HepG2 (cell line): ENCODE measurements at regions not wholly inside any gene's neighbourhood (a gene's known extent, or its start where the extent isn't known, plus 50 kb on each side); places are given as distances from the start of the nearest gene placed in this dataset.
A peak's percentile ranks its signal among the peaks of the same experiment; 100 is the strongest.

ENCODE experiments used
- ATAC-seq: fragments of 200-7000 bp; cut with Tn5 transposase; 3 replicates; pipeline ENCODE4 v1.9.1; 2020; ENCODE audit warnings: mild to moderate bottlenecking, moderate library complexity
- BruUV-seq: library from RNA; stranded (reverse); fragments of 400-500 nt; replicated peaks from 2 replicates; lab custom pipeline; 2021; lab: Mats Ljungman, UMichigan
- CTCF ChIA-PET: fragments of 300-600 bp; formaldehyde crosslinking; extraction: SDS; loops from one replicate; lab custom pipeline; 2021; ENCODE audit warnings: low total read pairs, inconsistent platforms, low intra/inter-chr PET ratio; lab: Yijun Ruan, JAX
- POLR2A ChIA-PET: fragments of 350-600 bp; sonication (Branson Sonifier 250); formaldehyde crosslinking; loops from one replicate; lab custom pipeline; 2020; ENCODE audit warnings: antibody characterized with exemption, inconsistent platforms; lab: Yijun Ruan, JAX
- DNase-seq: peaks from one replicate; pipeline ENCODE4 v3.0.0-alpha.2; 2015; ENCODE audit warnings: low spot score
- FAIRE-seq: peaks from 3 replicates; lab custom pipeline; 2011; peaks lifted over from hg19 to GRCh38; lab: Jason Lieb, UNC
- H2AFZ ChIP-seq: one replicate; pipeline ENCODE4 v1.6.1; 2011; ENCODE audit warnings: low read length, inconsistent platforms
- H3K27ac ChIP-seq: fragments of 300-600 bp; 3 replicates; pipeline ENCODE4 v1.8.0; 2011; ENCODE audit warnings: mixed run types, mild to moderate bottlenecking, mixed read lengths, low read length, inconsistent platforms; ENCODE audit not compliant: insufficient read depth; ENCODE audit errors: extremely low read length
- H3K27me3 ChIP-seq, 2 experiments: fragments of 200-600 bp in 1 of 2; 2 replicates in 1 of 2; 3 replicates in 1 of 2; pipeline versions ENCODE4 v1.6.0 to v1.8.0; 2011; ENCODE audit warnings: low read length in 2 of 2, mild to moderate bottlenecking in 2 of 2, moderate library complexity in 2 of 2, inconsistent platforms in 1 of 2; ENCODE audit not compliant: insufficient read depth in 2 of 2, control insufficient read depth in 1 of 2
- H3K36me3 ChIP-seq, 2 experiments: fragments of 200-600 bp in 1 of 2; replicated peaks in 1 of 2; 2 replicates in 1 of 2; 3 replicates in 1 of 2; pipeline versions ENCODE4 v1.5.1 to v1.8.0; 2011; ENCODE audit warnings: low read length in 2 of 2, inconsistent platforms in 1 of 2; ENCODE audit not compliant: insufficient read depth in 2 of 2, control insufficient read depth in 1 of 2
- H3K4me1 ChIP-seq: 2 replicates; pipeline ENCODE4 v1.5.1; 2012; ENCODE audit warnings: low read length, inconsistent platforms; ENCODE audit not compliant: insufficient read depth
- H3K4me2 ChIP-seq: 2 replicates; pipeline ENCODE4 v1.6.0; 2011; ENCODE audit warnings: low read depth, low read length, inconsistent platforms
- H3K4me3 ChIP-seq, 3 experiments: fragments of 200-600 bp in 1 of 3; sonication (generic), shearing (Covaris generic) in 1 of 3; replicated peaks in 1 of 3; 2 replicates each; pipeline ENCODE4 v1.5.1; 2011 to 2016; ENCODE audit warnings: low read length in 3 of 3, inconsistent platforms in 2 of 3, low read depth in 2 of 3, mild to moderate bottlenecking in 2 of 3, control low read depth in 1 of 3, mixed read lengths in 1 of 3; ENCODE audit not compliant: insufficient read depth in 1 of 3
- H3K79me2 ChIP-seq: one replicate; pipeline ENCODE4 v1.6.1; 2011; ENCODE audit warnings: low read length, inconsistent platforms; ENCODE audit not compliant: insufficient read depth
- H3K9ac ChIP-seq: 2 replicates; pipeline ENCODE4 v1.6.0; 2011; ENCODE audit warnings: mild to moderate bottlenecking, low read depth, low read length, inconsistent platforms; ENCODE audit not compliant: insufficient read depth
- H3K9me3 ChIP-seq: 2 replicates; pipeline ENCODE4 v1.5.1; 2012; ENCODE audit warnings: mild to moderate bottlenecking, low read length
- H4K20me1 ChIP-seq: 2 replicates; pipeline ENCODE4 v1.6.0; 2011; ENCODE audit warnings: inconsistent platforms, mild to moderate bottlenecking, low read length, moderate library complexity; ENCODE audit not compliant: insufficient read depth
- GMEB2 ChIP-seq: IDR thresholded peaks from 2 replicates; pipeline ENCODE4 v1.6.1; 2016; ENCODE audit warnings: missing biosample characterization, missing genetic modification reagents, low read depth
- MAFF ChIP-seq: IDR thresholded peaks from 2 replicates; pipeline ENCODE4 v1.6.1; 2011; ENCODE audit warnings: low read depth, low read length, improper control_type of control experiment
- MAFK ChIP-seq, 2 experiments: IDR thresholded peaks in 1 of 2; conservative IDR thresholded peaks in 1 of 2; 2 replicates each; pipeline ENCODE4 v1.6.1; 2011; ENCODE audit warnings: improper control_type of control experiment in 2 of 2, low read length in 2 of 2
- TERF1 ChIP-seq: sonication (generic); formaldehyde crosslinking; IDR thresholded peaks from 2 replicates; pipeline ENCODE4 v1.8.0; 2022; ENCODE audit warnings: mild to moderate bottlenecking, missing genetic modification reagents, moderate library complexity
- WGBS: methylation state at CpG from one replicate; pipeline ENCODE4 v1.1.6; 2017; ENCODE audit warnings: low lambda C conversion rate; 5-methylcytosine and 5-hydroxymethylcytosine counted together
- in situ Hi-C: cut with HindIII; loops from 2 replicates; pipeline ENCODE4 v1.10.0; 2017; ENCODE audit warnings: low pct_unique_long_range_greater_than_20kb; ENCODE audit not compliant: extremely low pct_ligation_motif_present
- intact Hi-C: fragments of 100-400 bp; cut with micrococcal nuclease; formaldehyde crosslinking; loops from one replicate; pipeline ENCODE4 v1.10.0; 2022; ENCODE audit not compliant: unreplicated experiment

- ATAC-seq, result no peak
These were observed 652.1 kb downstream of the LRRC70 start for GRCh38 chr5:63230754-63231153.

More at GRCh38 chr5:63230754-63231153, 652.1 kb downstream of the LRRC70 start:
- Histone ChIP-seq H3K4me3 (no peak overlapping the region), H3K4me2 (no peak overlapping the region), H3K4me1 (no peaks in the 10 kb centered on the region), H3K36me3 (no peaks in the 10 kb centered on the region), H2AFZ (no peak overlapping the region), H3K9ac (no peak overlapping the region), H3K79me2 (no peaks in the 10 kb centered on the region), H4K20me1 (no peaks in the 10 kb centered on the region), H3K27me3 (no peaks in the 10 kb centered on the region), H3K9me3 (no peaks in the 10 kb centered on the region), H3K27ac (no peak overlapping the region)
- intact Hi-C loops (no loop called here), in situ Hi-C loops (no loop called here)
- no peak for DNase-seq
- ChIA-PET POLR2A (no interaction called here), CTCF (no interaction called here)
- WGBS, result 2% methylated on average over 2 of the region's 2 CpGs
- no TSS peak for BruUV-seq
- FAIRE-seq, result no peak
- TF ChIP-seq MAFF (peak; percentile 62; the same call in 1 of the 2 replicates), GMEB2 (CRISPR knock-in tag) (no peak), TERF1 (no peak), MAFK (conservative IDR thresholded peaks at IDR 0.05 in 1 of 2, IDR thresholded peaks at IDR 0.05 in 1 of 2; ENCODE audit: low read length in 2 of 2) (peak; percentile 50 to 83)
